Mucosa of descending colon (tissue), 3 donors: ENCODE measurements at regions not wholly inside any gene's neighbourhood (a gene's known extent, or its start where the extent isn't known, plus 50 kb on each side); places are given as distances from the start of the nearest gene placed in this dataset.
A peak's percentile ranks its signal among the peaks of the same experiment; 100 is the strongest.
"Not testable (repeated sequence)": the region's sequence is repeated elsewhere in the genome, so short reads cannot be mapped to it uniquely, and the experiment has no call there.

ENCODE experiments used
- ATAC-seq: fragments of 200-7000 bp; cut with Tn5 transposase; one replicate; pipeline ENCODE4 v1.9.1; 2020; ENCODE audit warnings: mild to moderate bottlenecking, moderate library complexity
- DNase-seq, 3 donors: peaks; one replicate each; pipeline ENCODE4 v3.0.0-alpha.2; 2020
- H3K36me3 ChIP-seq: fragments of 200-600 bp; one replicate; pipeline ENCODE4 v1.8.0; 2021; ENCODE audit warnings: low read depth, mild to moderate bottlenecking
- H3K4me1 ChIP-seq: fragments of 200-600 bp; one replicate; pipeline ENCODE4 v1.8.0; 2021; ENCODE audit warnings: low read depth, mild to moderate bottlenecking
- H3K4me3 ChIP-seq: fragments of 200-600 bp; one replicate; pipeline ENCODE4 v1.8.0; 2021; ENCODE audit warnings: mild to moderate bottlenecking
- H3K9me3 ChIP-seq: fragments of 200-600 bp; one replicate; pipeline ENCODE4 v1.8.0; 2021; ENCODE audit warnings: mild to moderate bottlenecking
- intact Hi-C, 2 donors: fragments of 100-400 bp; cut with DNase I in 1 of 2; cut with micrococcal nuclease in 1 of 2; formaldehyde crosslinking; loops; one replicate each; pipeline versions ENCODE4 v1.11.0 to v1.11.1; 2022; cut with DNase I, micrococcal nuclease
- TF ChIP-seq, protein P1 (sequence below): fragments of 200-600 bp; IDR thresholded peaks from one replicate; pipeline ENCODE4 v1.8.0; 2022; ENCODE audit warnings: antibody characterized with exemption, mild to moderate bottlenecking
- donor health status: DM: no; HTN: no; CAD: no; lungs with moderate emphysema.
- donor health status: DM: no; HTN: no; CAD: no.
- donor health status: DM: no; HTN: yes; CAD: no.

DNA sequence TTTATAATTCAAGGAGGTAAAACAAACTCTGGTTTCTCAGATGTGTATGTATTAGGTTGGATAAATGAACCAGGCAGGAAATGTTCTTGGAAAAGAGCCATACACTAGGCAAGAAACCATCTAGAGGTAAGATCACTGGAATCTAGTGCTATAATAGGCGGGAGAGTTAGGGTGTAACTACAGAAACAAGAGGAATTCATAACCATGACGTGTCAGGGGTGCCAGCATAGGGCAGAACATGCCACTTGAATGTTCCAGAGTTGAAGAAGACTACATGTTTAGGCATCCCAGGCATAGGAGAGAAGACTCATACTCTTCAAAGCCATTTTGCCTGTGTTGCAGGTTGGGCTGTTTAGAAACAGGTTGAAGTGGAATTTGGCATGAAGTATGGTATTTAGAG, 198.7 kb downstream of the CCNG2 start:
- Histone ChIP-seq H3K4me3 (no peak overlapping the region), H3K4me1 (no peaks in the 10 kb centered on the region), H3K36me3 (no peaks in the 10 kb centered on the region), H3K9me3 (no peaks in the 10 kb centered on the region)
- intact Hi-C loops, result loop anchor here in 1 of 2 donors (5.0 kb wide), 1 partner anchor 113 kb away; no protein-coding TSS in a partner anchor
- ATAC-seq, result no peak
- no peak for DNase-seq
- TF ChIP-seq, protein P1, sequence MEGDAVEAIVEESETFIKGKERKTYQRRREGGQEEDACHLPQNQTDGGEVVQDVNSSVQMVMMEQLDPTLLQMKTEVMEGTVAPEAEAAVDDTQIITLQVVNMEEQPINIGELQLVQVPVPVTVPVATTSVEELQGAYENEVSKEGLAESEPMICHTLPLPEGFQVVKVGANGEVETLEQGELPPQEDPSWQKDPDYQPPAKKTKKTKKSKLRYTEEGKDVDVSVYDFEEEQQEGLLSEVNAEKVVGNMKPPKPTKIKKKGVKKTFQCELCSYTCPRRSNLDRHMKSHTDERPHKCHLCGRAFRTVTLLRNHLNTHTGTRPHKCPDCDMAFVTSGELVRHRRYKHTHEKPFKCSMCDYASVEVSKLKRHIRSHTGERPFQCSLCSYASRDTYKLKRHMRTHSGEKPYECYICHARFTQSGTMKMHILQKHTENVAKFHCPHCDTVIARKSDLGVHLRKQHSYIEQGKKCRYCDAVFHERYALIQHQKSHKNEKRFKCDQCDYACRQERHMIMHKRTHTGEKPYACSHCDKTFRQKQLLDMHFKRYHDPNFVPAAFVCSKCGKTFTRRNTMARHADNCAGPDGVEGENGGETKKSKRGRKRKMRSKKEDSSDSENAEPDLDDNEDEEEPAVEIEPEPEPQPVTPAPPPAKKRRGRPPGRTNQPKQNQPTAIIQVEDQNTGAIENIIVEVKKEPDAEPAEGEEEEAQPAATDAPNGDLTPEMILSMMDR, result no peak

DNA sequence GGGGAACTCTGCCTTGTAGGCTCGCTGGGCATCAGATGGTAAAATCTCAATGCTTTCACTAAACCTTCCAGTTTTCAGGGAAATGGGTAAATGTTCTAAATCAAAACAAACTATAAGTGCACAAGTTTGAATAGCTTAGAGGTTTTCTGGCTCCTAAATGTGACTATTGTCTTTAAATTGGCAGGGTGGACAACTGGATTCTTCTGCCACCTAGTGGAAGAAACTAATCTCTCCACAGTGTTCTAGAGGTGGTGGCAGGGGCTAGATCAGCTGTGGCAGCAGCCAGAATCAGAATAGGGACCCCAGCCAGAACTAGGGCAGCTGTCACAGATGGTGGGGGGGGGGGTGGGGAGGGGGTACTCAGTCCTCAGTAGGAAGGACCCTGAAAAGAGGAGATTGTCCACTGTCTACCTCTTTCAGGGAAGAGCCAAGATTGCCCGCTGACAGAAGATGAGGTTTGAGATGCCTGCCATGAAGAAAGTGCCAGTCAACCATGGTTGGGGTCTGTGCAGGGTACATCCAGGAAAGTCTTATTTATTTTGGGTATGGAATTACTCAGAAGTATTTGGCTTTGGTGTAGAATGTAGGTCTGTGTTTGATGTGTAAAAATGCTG, 201.4 kb downstream of the CCNG2 start:
- intact Hi-C loops, result loop anchor here in 1 of 2 donors (5.0 kb wide), 1 partner anchor 116 kb away; no protein-coding TSS in a partner anchor

DNA sequence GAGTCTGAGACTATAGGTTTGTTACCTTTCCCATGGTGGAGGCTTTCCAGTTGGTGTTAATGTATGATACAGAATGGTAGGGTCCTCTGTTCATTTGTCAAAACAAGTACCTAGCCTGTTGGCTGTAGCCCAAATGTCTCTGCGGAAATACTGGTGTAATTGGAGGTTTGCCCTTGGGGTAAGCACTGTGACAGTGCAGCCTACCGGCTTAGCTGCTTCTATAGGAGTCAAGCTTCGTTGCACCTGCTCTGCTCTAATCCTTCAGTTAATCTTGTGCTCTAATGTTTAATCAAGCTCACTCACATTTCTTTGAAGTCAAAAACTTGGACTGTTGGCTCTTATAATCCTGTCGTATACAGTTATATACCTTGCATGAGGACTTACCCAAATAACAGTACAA, 203.4 kb downstream of the CCNG2 start:
- ATAC-seq (no peak), DNase-seq (no peak)
- TF ChIP-seq, protein P1, result no peak
- no peaks in the 10 kb centered on the region for H3K4me1 ChIP-seq
- intact Hi-C loops, result no loop called here
- H3K36me3 ChIP-seq, result no peaks in the 10 kb centered on the region
- no peaks in the 10 kb centered on the region for H3K9me3 ChIP-seq
- H3K4me3 ChIP-seq, result no peak overlapping the region

More for the DNA sequence above, 201.4 kb downstream of the CCNG2 start:
- no peaks in the 10 kb centered on the region for H3K4me1 ChIP-seq
- ATAC-seq (peak; percentile 42), DNase-seq (peak in 1 of 3 donors; percentile 38)
- H3K4me3 ChIP-seq, result no peak overlapping the region
- TF ChIP-seq, protein P1, result peak; percentile 15
- H3K9me3 ChIP-seq, result no peaks in the 10 kb centered on the region
- H3K36me3 ChIP-seq, result no peaks in the 10 kb centered on the region

DNA sequence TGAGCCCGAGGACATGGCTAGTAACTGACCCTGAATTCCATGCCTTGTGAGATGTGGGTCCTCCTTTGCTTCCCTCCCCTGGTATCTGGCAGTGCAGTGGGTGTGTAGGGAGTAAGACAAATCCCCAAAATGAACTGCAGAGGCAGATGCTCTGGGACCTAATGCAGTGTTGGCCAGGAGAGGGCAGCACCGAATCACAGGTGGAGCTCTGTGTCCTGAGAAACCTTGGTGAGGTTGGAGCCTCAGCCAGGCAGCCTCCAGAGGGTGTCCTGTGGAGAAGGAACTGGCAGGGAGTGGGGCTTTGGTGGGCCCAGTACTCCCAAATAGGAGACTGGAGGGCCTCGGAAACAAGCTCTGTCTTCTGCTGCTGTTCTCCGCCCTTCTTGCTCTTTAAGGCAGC, 209.9 kb downstream of the CCNG2 start:
- DNase-seq, H3K9me3 ChIP-seq, intact Hi-C loops, H3K4me1 ChIP-seq, H3K36me3 ChIP-seq, H3K4me3 ChIP-seq: not testable (repeated sequence)
- peak; percentile 90 for ATAC-seq

DNA sequence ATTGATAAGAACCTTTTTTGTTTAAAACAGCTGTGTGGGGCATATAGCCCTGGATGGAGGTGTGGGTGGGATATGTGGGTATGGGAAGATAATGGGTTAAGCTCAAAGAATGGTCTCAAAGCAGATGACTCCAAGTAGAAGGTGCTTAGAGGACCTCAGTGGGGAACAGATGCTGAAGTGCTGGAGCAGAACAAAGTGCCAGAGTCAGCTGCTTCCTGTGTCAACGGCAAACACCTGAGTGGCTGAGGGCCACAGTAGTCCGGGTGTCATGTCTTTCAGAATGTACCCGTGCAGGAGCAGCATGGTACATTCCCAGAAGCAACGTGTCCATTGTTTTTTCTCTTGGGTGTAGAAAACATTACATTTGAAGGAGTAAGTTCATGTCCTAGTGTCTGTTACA, 210.6 kb downstream of the CCNG2 start:
- no peaks in the 10 kb centered on the region for H3K9me3 ChIP-seq
- no peak overlapping the region for H3K4me3 ChIP-seq
- intact Hi-C loops, result no loop called here
- DNase-seq (no peak), ATAC-seq (no peak)
- TF ChIP-seq, protein P1, result no peak
- H3K4me1 ChIP-seq, result no peaks in the 10 kb centered on the region
- no peaks in the 10 kb centered on the region for H3K36me3 ChIP-seq

DNA sequence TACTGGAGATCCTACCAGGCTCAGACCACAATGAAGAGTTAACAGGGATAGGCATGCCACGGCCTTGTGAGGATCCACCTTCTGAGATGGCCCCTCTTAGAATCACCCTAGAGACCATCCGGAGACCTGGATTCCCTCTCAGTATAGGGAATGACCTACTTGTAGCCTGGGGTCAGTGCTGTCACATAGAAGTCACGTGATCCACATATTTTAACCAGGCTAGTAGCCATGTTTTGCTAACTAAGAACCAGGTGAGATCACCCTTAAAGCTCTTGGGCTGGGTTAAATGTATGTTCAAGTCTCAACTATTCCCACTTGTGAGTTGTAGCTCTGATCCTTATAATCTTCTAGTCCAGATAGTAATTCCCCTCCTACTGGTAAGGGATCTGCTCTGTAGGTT, 215.4 kb downstream of the CCNG2 start:
- TF ChIP-seq, protein P1, result no peak
- intact Hi-C loops, result no loop called here
- no peaks in the 10 kb centered on the region for H3K9me3 ChIP-seq
- no peaks in the 10 kb centered on the region for H3K4me1 ChIP-seq
- no peak overlapping the region for H3K4me3 ChIP-seq
- H3K36me3 ChIP-seq, result no peaks in the 10 kb centered on the region
- no peak for DNase-seq
- ATAC-seq, result no peak
